ENCODE measurements at regions not wholly inside any gene's neighbourhood (a gene's known extent, or its start where the extent isn't known, plus 50 kb on each side); places are given as distances from the start of the nearest gene placed in this dataset.

DNA sequence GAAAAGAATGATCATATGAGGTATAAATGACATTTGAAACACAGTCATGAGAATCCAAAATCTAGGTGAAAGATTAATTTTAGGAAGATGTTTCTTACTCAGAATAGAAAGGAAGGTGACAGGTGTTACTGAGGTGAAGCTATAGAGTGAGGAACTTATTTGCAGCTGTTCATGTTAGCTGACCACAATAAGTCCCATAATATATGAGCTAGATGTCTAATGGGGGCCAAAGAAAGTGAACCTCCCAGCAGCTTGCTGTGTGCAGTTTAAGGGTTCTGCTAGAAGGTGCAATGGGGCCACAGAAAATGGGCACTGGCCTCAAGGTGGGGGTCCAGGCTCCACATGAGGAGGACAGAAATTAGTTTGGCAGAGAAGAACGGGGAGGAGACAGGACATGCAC lies 1374.9 kb upstream of the CRIM1 start:
- Histone ChIP-seq H3K4me1 (replicated peaks) (no peaks in the 10 kb centered on the region), H3K27me3 (replicated peaks; ENCODE audit: insufficient read depth) (no peaks in the 10 kb centered on the region), H3K4me3 (no peak overlapping the region), H3K36me3 (no peaks in the 10 kb centered on the region), H3K27ac (no peak overlapping the region), H3K9me3 (no peaks in the 10 kb centered on the region)
- TF ChIP-seq, protein P1, sequence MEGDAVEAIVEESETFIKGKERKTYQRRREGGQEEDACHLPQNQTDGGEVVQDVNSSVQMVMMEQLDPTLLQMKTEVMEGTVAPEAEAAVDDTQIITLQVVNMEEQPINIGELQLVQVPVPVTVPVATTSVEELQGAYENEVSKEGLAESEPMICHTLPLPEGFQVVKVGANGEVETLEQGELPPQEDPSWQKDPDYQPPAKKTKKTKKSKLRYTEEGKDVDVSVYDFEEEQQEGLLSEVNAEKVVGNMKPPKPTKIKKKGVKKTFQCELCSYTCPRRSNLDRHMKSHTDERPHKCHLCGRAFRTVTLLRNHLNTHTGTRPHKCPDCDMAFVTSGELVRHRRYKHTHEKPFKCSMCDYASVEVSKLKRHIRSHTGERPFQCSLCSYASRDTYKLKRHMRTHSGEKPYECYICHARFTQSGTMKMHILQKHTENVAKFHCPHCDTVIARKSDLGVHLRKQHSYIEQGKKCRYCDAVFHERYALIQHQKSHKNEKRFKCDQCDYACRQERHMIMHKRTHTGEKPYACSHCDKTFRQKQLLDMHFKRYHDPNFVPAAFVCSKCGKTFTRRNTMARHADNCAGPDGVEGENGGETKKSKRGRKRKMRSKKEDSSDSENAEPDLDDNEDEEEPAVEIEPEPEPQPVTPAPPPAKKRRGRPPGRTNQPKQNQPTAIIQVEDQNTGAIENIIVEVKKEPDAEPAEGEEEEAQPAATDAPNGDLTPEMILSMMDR (IDR thresholded peaks at IDR 0.05) = no peak
- TF ChIP-seq POLR2AphosphoS5 (IDR thresholded peaks at IDR 0.05) = no peak
- no peak for DNase-seq (ENCODE audit: low spot score)
- 100% methylated on average over 1 of the region's 1 CpG for WGBS
- intact Hi-C loops (cut with DNase I) = no loop called here

GRCh38 chr2:34979148-34979547 lies 1376.4 kb upstream of the CRIM1 start:
- no peak overlapping the region for H3K27ac ChIP-seq
- TF ChIP-seq POLR2A (IDR thresholded peaks at IDR 0.05) (no peak), POLR2AphosphoS5 (IDR thresholded peaks at IDR 0.05) (no peak)
- TF ChIP-seq, protein P1 (IDR thresholded peaks at IDR 0.05) = no peak
- H3K27me3 ChIP-seq (replicated peaks; ENCODE audit: insufficient read depth) = no peaks in the 10 kb centered on the region
- no peak for DNase-seq (ENCODE audit: low spot score)
- H3K36me3 ChIP-seq = no peaks in the 10 kb centered on the region
- H3K4me1 ChIP-seq (replicated peaks) = no peaks in the 10 kb centered on the region
- H3K9me3 ChIP-seq = no peaks in the 10 kb centered on the region
- intact Hi-C loops (cut with DNase I) = no loop called here
- no peak overlapping the region for H3K4me3 ChIP-seq
- 71% methylated on average over 8 of the region's 8 CpGs for WGBS

- no peak overlapping the region for H3K27ac ChIP-seq
- 95% methylated on average over 3 of the region's 3 CpGs for WGBS
- no peaks in the 10 kb centered on the region for H3K9me3 ChIP-seq
- intact Hi-C loops (cut with DNase I) = no loop called here
- H3K4me1 ChIP-seq (replicated peaks) = no peaks in the 10 kb centered on the region
- H3K36me3 ChIP-seq = no peaks in the 10 kb centered on the region
- TF ChIP-seq POLR2AphosphoS5 (IDR thresholded peaks at IDR 0.05) = no peak
- no peak for TF ChIP-seq POLR2A (IDR thresholded peaks at IDR 0.05)
- TF ChIP-seq, protein P1 (IDR thresholded peaks at IDR 0.05) = no peak
- no peak overlapping the region for H3K4me3 ChIP-seq
- DNase-seq (ENCODE audit: low spot score) = no peak
- no peaks in the 10 kb centered on the region for H3K27me3 ChIP-seq (replicated peaks; ENCODE audit: insufficient read depth)
Measured at GRCh38 chr2:34961822-34962221, 1362.7 kb upstream of the FAM98A start.

DNA sequence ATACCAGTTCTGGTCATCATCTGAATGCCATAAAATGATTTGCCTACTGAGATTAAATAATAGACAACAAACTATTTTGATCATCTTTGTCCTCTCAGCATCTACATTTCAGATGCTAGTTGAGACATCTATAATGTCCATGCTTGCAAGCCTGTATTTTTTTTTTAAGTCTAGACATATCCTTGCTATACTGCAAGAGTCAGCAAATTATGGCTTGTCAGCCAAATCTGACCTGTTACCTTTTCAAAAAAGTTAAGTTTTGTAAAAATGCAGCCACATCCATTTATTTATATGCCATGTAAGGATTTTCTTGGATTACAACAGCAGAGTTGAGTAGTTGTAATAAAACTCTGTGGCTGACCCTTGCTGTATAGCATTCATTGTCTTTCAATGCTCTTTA lies 1355.7 kb upstream of the FAM98A start:
- DNase-seq (ENCODE audit: low spot score) = no peak
- Histone ChIP-seq H3K27me3 (replicated peaks; ENCODE audit: insufficient read depth) (no peaks in the 10 kb centered on the region), H3K4me3 (no peak overlapping the region), H3K4me1 (replicated peaks) (no peaks in the 10 kb centered on the region), H3K36me3 (no peaks in the 10 kb centered on the region), H3K27ac (no peak overlapping the region), H3K9me3 (no peaks in the 10 kb centered on the region)
- TF ChIP-seq POLR2A (IDR thresholded peaks at IDR 0.05) (no peak), POLR2AphosphoS5 (IDR thresholded peaks at IDR 0.05) (no peak)
- TF ChIP-seq, protein P1 (IDR thresholded peaks at IDR 0.05) = no peak
- intact Hi-C loops (cut with DNase I) = no loop called here

DNA sequence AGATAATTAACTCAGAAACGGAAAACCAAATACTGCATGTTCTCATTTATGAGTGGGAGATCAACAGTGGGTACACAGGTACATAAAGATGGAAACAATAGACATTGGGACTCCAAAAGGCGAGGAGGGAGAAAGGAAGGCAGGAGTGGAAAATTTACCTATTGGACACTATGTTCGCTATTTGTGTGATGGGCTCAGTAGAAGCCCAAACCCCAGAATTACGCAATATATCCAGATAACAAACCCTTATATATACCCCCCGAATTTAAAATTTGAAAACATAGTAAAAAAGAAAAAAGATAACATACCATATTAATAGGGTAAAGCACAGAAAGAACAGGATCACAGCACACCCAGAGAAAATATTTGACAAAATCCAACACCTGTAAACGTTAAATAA lies 1351.7 kb upstream of the FAM98A start:
- Histone ChIP-seq H3K9me3 (no peaks in the 10 kb centered on the region), H3K27ac (no peak overlapping the region), H3K36me3 (no peaks in the 10 kb centered on the region), H3K4me3 (no peak overlapping the region), H3K4me1 (replicated peaks) (no peaks in the 10 kb centered on the region), H3K27me3 (replicated peaks; ENCODE audit: insufficient read depth) (no peaks in the 10 kb centered on the region)
- DNase-seq (ENCODE audit: low spot score) = no peak
- WGBS = 86% methylated on average over 6 of the region's 6 CpGs
- intact Hi-C loops (cut with DNase I) = no loop called here
- no peak for TF ChIP-seq POLR2A (IDR thresholded peaks at IDR 0.05)
- TF ChIP-seq POLR2AphosphoS5 (IDR thresholded peaks at IDR 0.05) = no peak
- TF ChIP-seq, protein P1 (IDR thresholded peaks at IDR 0.05) = no peak

Data from prostate gland (tissue), 2 donors.